Stimulated activated naive CD8-positive, alpha-beta T cell treated with anti-CD3 and anti-CD28 coated beads, Interleukin-15, amount 100 ng/mL, for 72 hours (primary cell): ENCODE measurements at regions not wholly inside any gene's neighbourhood (a gene's known extent, or its start where the extent isn't known, plus 50 kb on each side); places are given as distances from the start of the nearest gene placed in this dataset.

Experiments used
- ATAC-seq: fragments of 150-1000 bp; cut with Tn5 transposase; 2 replicates; pipeline ENCODE4 v1.10.0; 2021; ENCODE audit warnings: mild to moderate bottlenecking, moderate library complexity
- DNase-seq, 2 donors: peaks; one replicate each; pipeline ENCODE4 v3.0.0; 2021 to 2022
- H3K27ac Mint-ChIP-seq, 2 donors: one replicate each; pipeline ENCODE4 v1.8.0; 2022; ENCODE audit warnings: mild to moderate bottlenecking in 2 of 2, mixed read lengths in 2 of 2, moderate library complexity in 2 of 2
- H3K27me3 Mint-ChIP-seq: one replicate; pipeline ENCODE4 v1.8.0; 2022; ENCODE audit warnings: mixed read lengths
- H3K4me1 Mint-ChIP-seq: one replicate; pipeline ENCODE4 v1.8.0; 2022; ENCODE audit warnings: mild to moderate bottlenecking, mixed read lengths
- H3K4me3 Mint-ChIP-seq, 2 donors: one replicate each; pipeline ENCODE4 v1.8.0; 2022; ENCODE audit warnings: mild to moderate bottlenecking in 2 of 2, mixed read lengths in 2 of 2, moderate library complexity in 1 of 2
- H3K9me3 Mint-ChIP-seq, 2 donors: one replicate each; pipeline ENCODE4 v1.8.0; 2022; ENCODE audit warnings: mixed read lengths in 2 of 2

GRCh38 chr22:22341736-22342135 is 97.2 kb downstream of the VPREB1 start:
- ATAC-seq (no peak), DNase-seq (no peak)
- no peaks in the 10 kb centered on the region for H3K27me3 Mint-ChIP-seq
- no peak overlapping the region for H3K4me3 Mint-ChIP-seq
- peak overlapping the region; percentile 37 to 45 for H3K27ac Mint-ChIP-seq
- peaks cover 0 to 5% of the 10 kb centered on the region in 2 donors for H3K9me3 Mint-ChIP-seq
- no peaks in the 10 kb centered on the region for H3K4me1 Mint-ChIP-seq

GRCh38 chr22:22342697-22343580 is 98.4 kb downstream of the VPREB1 start:
- no peak overlapping the region for H3K4me3 Mint-ChIP-seq
- peaks cover 8% of the 10 kb centered on the region for H3K27me3 Mint-ChIP-seq
- no peak overlapping the region for H3K27ac Mint-ChIP-seq
- H3K4me1 Mint-ChIP-seq, result peaks cover under 1% of the 10 kb centered on the region
- ATAC-seq (peak; percentile 82), DNase-seq (peak; percentile 58 to 59)
- no peaks in the 10 kb centered on the region for H3K9me3 Mint-ChIP-seq

GRCh38 chr22:22343581-22344296 is 99.2 kb downstream of the VPREB1 start:
- H3K27ac Mint-ChIP-seq, result peak overlapping the region in 1 of 2 donors; percentile 31
- H3K4me3 Mint-ChIP-seq, result no peak overlapping the region
- H3K9me3 Mint-ChIP-seq, result no peaks in the 10 kb centered on the region
- H3K27me3 Mint-ChIP-seq, result peaks cover 8% of the 10 kb centered on the region
- H3K4me1 Mint-ChIP-seq, result peaks cover 6% of the 10 kb centered on the region
- DNase-seq, result no peak
- ATAC-seq, result no peak

GRCh38 chr22:22344430-22344829 is 99.8 kb downstream of the VPREB1 start:
- peaks cover 8% of the 10 kb centered on the region for H3K27me3 Mint-ChIP-seq
- no peaks in the 10 kb centered on the region for H3K9me3 Mint-ChIP-seq
- H3K4me3 Mint-ChIP-seq, result no peak overlapping the region
- H3K27ac Mint-ChIP-seq, result no peak overlapping the region
- H3K4me1 Mint-ChIP-seq, result peaks cover 6% of the 10 kb centered on the region
- DNase-seq, result no peak
- no peak for ATAC-seq

GRCh38 chr22:22345781-22346180 is 101.2 kb downstream of the VPREB1 start:
- Mint-ChIP-seq H3K4me3 (no peak overlapping the region), H3K27me3 (peaks cover 8% of the 10 kb centered on the region), H3K9me3 (no peaks in the 10 kb centered on the region), H3K4me1 (peaks cover 6% of the 10 kb centered on the region), H3K27ac (peak overlapping the region in 1 of 2 donors; percentile 21)
- ATAC-seq (no peak), DNase-seq (no peak)

- peaks cover 15% of the 10 kb centered on the region for H3K27me3 Mint-ChIP-seq
- ATAC-seq (no peak), DNase-seq (no peak)
- no peak overlapping the region for H3K27ac Mint-ChIP-seq
- H3K4me3 Mint-ChIP-seq, result no peak overlapping the region
- peaks cover 6% of the 10 kb centered on the region for H3K4me1 Mint-ChIP-seq
- H3K9me3 Mint-ChIP-seq, result no peaks in the 10 kb centered on the region
Measured at GRCh38 chr22:22346401-22347107, 102.0 kb downstream of the VPREB1 start.

GRCh38 chr22:22348127-22348814 is 103.7 kb downstream of the VPREB1 start:
- peaks cover 6% of the 10 kb centered on the region for H3K4me1 Mint-ChIP-seq
- ATAC-seq, result peak; percentile 39
- DNase-seq, result no peak
- no peak overlapping the region for H3K27ac Mint-ChIP-seq
- H3K9me3 Mint-ChIP-seq, result no peaks in the 10 kb centered on the region
- no peak overlapping the region for H3K4me3 Mint-ChIP-seq
- peaks cover 21% of the 10 kb centered on the region for H3K27me3 Mint-ChIP-seq

- H3K27ac Mint-ChIP-seq, result no peak overlapping the region
- ATAC-seq, result no peak
- H3K4me3 Mint-ChIP-seq, result no peak overlapping the region
- H3K9me3 Mint-ChIP-seq, result no peaks in the 10 kb centered on the region
- peaks cover 6% of the 10 kb centered on the region for H3K4me1 Mint-ChIP-seq
- peaks cover 28% of the 10 kb centered on the region for H3K27me3 Mint-ChIP-seq
- DNase-seq, result no peak
Measured at GRCh38 chr22:22348815-22349454, 104.3 kb downstream of the VPREB1 start.

- H3K27ac Mint-ChIP-seq, result no peak overlapping the region
Measured at GRCh38 chr22:22349455-22349836, 104.9 kb downstream of the VPREB1 start.

GRCh38 chr22:22351366-22351765 is 106.8 kb downstream of the VPREB1 start:
- H3K4me1 Mint-ChIP-seq, result peaks cover 6% of the 10 kb centered on the region
- peaks cover 41% of the 10 kb centered on the region for H3K27me3 Mint-ChIP-seq
- no peak overlapping the region for H3K4me3 Mint-ChIP-seq
- no peak for ATAC-seq
- no peak for DNase-seq
- H3K9me3 Mint-ChIP-seq, result no peaks in the 10 kb centered on the region
- H3K27ac Mint-ChIP-seq, result no peak overlapping the region

More at GRCh38 chr22:22349455-22349836, 104.9 kb downstream of the VPREB1 start:
- no peak overlapping the region for H3K4me3 Mint-ChIP-seq
- peaks cover 6% of the 10 kb centered on the region for H3K4me1 Mint-ChIP-seq
- DNase-seq (no peak), ATAC-seq (no peak)
- no peaks in the 10 kb centered on the region for H3K9me3 Mint-ChIP-seq
- peaks cover 32% of the 10 kb centered on the region for H3K27me3 Mint-ChIP-seq

GRCh38 chr22:22352371-22352999 is 107.9 kb downstream of the VPREB1 start:
- ATAC-seq, result no peak
- no peaks in the 10 kb centered on the region for H3K9me3 Mint-ChIP-seq
- H3K4me1 Mint-ChIP-seq, result peaks cover 14% of the 10 kb centered on the region
- H3K27me3 Mint-ChIP-seq, result peaks cover 44% of the 10 kb centered on the region
- no peak for DNase-seq
- no peak overlapping the region for H3K4me3 Mint-ChIP-seq
- no peak overlapping the region for H3K27ac Mint-ChIP-seq

- Mint-ChIP-seq H3K9me3 (no peaks in the 10 kb centered on the region), H3K4me1 (peaks cover 9% of the 10 kb centered on the region), H3K27ac (no peak overlapping the region), H3K4me3 (no peak overlapping the region), H3K27me3 (peaks cover 59% of the 10 kb centered on the region)
- ATAC-seq (no peak), DNase-seq (no peak)
Measured at GRCh38 chr22:22355096-22355834, 110.7 kb downstream of the VPREB1 start.

- H3K9me3 Mint-ChIP-seq, result no peaks in the 10 kb centered on the region
- H3K27ac Mint-ChIP-seq, result no peak overlapping the region
- H3K4me1 Mint-ChIP-seq, result peaks cover 9% of the 10 kb centered on the region
- peaks cover 60% of the 10 kb centered on the region for H3K27me3 Mint-ChIP-seq
- peak overlapping the region; percentile 10 to 64 for H3K4me3 Mint-ChIP-seq
- DNase-seq (peak; percentile 78 to 83), ATAC-seq (peak; percentile 97)
Measured at GRCh38 chr22:22357024-22357883, 112.7 kb downstream of the VPREB1 start.
